K562 (cell line): ENCODE measurements at regions not wholly inside any gene's neighbourhood (a gene's known extent, or its start where the extent isn't known, plus 50 kb on each side); places are given as distances from the start of the nearest gene placed in this dataset.

Source experiments
- ATAC-seq: fragments of 200-7000 bp; cut with Tn5 transposase; 3 replicates; pipeline ENCODE4 v1.9.1; 2020; ENCODE audit warnings: moderate library complexity
- BruUV-seq: library from RNA; stranded (reverse); fragments of 400-500 nt; replicated peaks from 2 replicates; lab custom pipeline; 2021; lab: Mats Ljungman, UMichigan
- CTCF ChIA-PET: fragments of 300-600 bp; formaldehyde crosslinking; extraction: SDS; loops from one replicate; lab custom pipeline; 2021; ENCODE audit warnings: low intra/inter-chr PET ratio; lab: Yijun Ruan, JAX
- POLR2A ChIA-PET: fragments of 300-600, 350-650 bp; sonication (Branson Sonifier 250); formaldehyde crosslinking; extraction: SDS; loops from one replicate; lab custom pipeline; 2021; ENCODE audit warnings: antibody characterized with exemption, inconsistent platforms; lab: Yijun Ruan, JAX
- DNase-seq, 4 experiments: peaks; one replicate each; pipeline versions ENCODE4 v3.0.0 to v3.0.0-alpha.2; 2011 to 2018; ENCODE audit warnings: low spot score in 3 of 4, mixed read lengths in 3 of 4; ENCODE audit errors: extremely low read depth in 1 of 4
- FAIRE-seq: peaks from 2 replicates; lab custom pipeline; 2011; peaks lifted over from hg19 to GRCh38; lab: Jason Lieb, UNC
- H2AFZ ChIP-seq: 2 replicates; pipeline ENCODE4 v1.6.0; 2011; ENCODE audit warnings: low read depth, low read length, control low read depth, inconsistent platforms
- H3K27ac ChIP-seq: fragments of 200-600 bp; 3 replicates; pipeline ENCODE4 v1.8.0; 2011; ENCODE audit warnings: low read depth, mild to moderate bottlenecking, control low read depth, inconsistent platforms, low read length, moderate library complexity, mixed read lengths; ENCODE audit errors: extremely low read depth
- H3K27me3 ChIP-seq, 2 experiments: fragments of 300-600 bp in 1 of 2; 2 replicates in 1 of 2; 3 replicates in 1 of 2; pipeline versions ENCODE4 v1.6.0 to v1.8.0; 2011; ENCODE audit warnings: inconsistent platforms in 2 of 2, low read length in 2 of 2, mild to moderate bottlenecking in 1 of 2, mixed read lengths in 1 of 2, moderate library complexity in 1 of 2; ENCODE audit not compliant: control insufficient read depth in 2 of 2, insufficient read depth in 2 of 2
- H3K36me3 ChIP-seq: fragments of 300-600 bp; 3 replicates; pipeline ENCODE4 v1.8.0; 2011; ENCODE audit warnings: mild to moderate bottlenecking, low read length, inconsistent platforms; ENCODE audit not compliant: control insufficient read depth, insufficient read depth
- H3K4me1 ChIP-seq, 2 experiments: fragments of 200-600 bp in 1 of 2; replicated peaks in 1 of 2; 2 replicates in 1 of 2; 3 replicates in 1 of 2; pipeline versions ENCODE4 v1.5.1 to v1.8.0; 2011; ENCODE audit warnings: inconsistent platforms in 2 of 2, low read length in 2 of 2, mild to moderate bottlenecking in 1 of 2, mixed read lengths in 1 of 2, moderate library complexity in 1 of 2; ENCODE audit not compliant: control insufficient read depth in 2 of 2, insufficient read depth in 2 of 2
- H3K4me2 ChIP-seq: 2 replicates; pipeline ENCODE4 v1.6.1; 2011; ENCODE audit warnings: low read length, control low read depth, inconsistent platforms, mixed read lengths; ENCODE audit not compliant: insufficient read depth
- H3K4me3 ChIP-seq: fragments of 200-600 bp; sonication (generic), shearing (Covaris generic); 2 replicates; pipeline ENCODE4 v1.5.1; 2016; ENCODE audit warnings: control low read depth, inconsistent platforms
- H3K79me2 ChIP-seq: fragments of 200-600 bp; 3 replicates; pipeline ENCODE4 v1.8.0; 2011; ENCODE audit warnings: low read length, inconsistent platforms; ENCODE audit not compliant: control insufficient read depth, insufficient read depth
- H3K9ac ChIP-seq, 2 experiments: 2 replicates each; pipeline versions ENCODE4 v1.6.0 to v1.6.1; 2011; ENCODE audit warnings: low read depth in 2 of 2, low read length in 2 of 2, control low read depth in 1 of 2, inconsistent platforms in 1 of 2, mild to moderate bottlenecking in 1 of 2, mixed read lengths in 1 of 2; ENCODE audit not compliant: insufficient read depth in 1 of 2
- H3K9me1 ChIP-seq: one replicate; pipeline ENCODE4 v1.6.0; 2011; ENCODE audit warnings: inconsistent platforms, mild to moderate bottlenecking, low read length, moderate library complexity; ENCODE audit not compliant: control insufficient read depth, insufficient read depth
- H3K9me3 ChIP-seq: replicated peaks from 2 replicates; pipeline ENCODE4 v1.5.1; 2011; ENCODE audit warnings: low read depth, low read length, inconsistent platforms; ENCODE audit not compliant: control insufficient read depth, insufficient read depth
- H4K20me1 ChIP-seq: replicated peaks from 2 replicates; pipeline ENCODE4 v1.6.1; 2011; ENCODE audit warnings: low read length, inconsistent platforms, mixed read lengths; ENCODE audit not compliant: control insufficient read depth, insufficient read depth
- ARID3A ChIP-seq: IDR thresholded peaks from 2 replicates; pipeline ENCODE4 v1.6.1; 2012; ENCODE audit warnings: low read depth, low read length, improper control_type of control experiment, borderline replicate concordance
- CREM ChIP-seq: IDR thresholded peaks from 2 replicates; pipeline ENCODE4 v1.6.1; 2014; ENCODE audit warnings: antibody characterized with exemption, low read depth
- DPF2 ChIP-seq: fragments of 450-650 bp; IDR thresholded peaks from 2 replicates; pipeline ENCODE4 v1.6.1; 2016
- HDAC2 ChIP-seq: fragments of 450-650 bp; IDR thresholded peaks from 2 replicates; pipeline ENCODE4 v1.6.1; 2016; ENCODE audit warnings: mild to moderate bottlenecking
- LCOR ChIP-seq: sonication (generic); formaldehyde crosslinking; IDR thresholded peaks from 2 replicates; pipeline ENCODE4 v1.8.0; 2022; ENCODE audit warnings: mild to moderate bottlenecking, missing genetic modification reagents
- MBD2 ChIP-seq: sonication (generic); IDR thresholded peaks from 2 replicates; pipeline ENCODE4 v1.6.1; 2016; ENCODE audit warnings: low read depth, borderline replicate concordance
- NKRF ChIP-seq: fragments of 450-650 bp; IDR thresholded peaks from 2 replicates; pipeline ENCODE4 v1.6.1; 2016; ENCODE audit warnings: borderline replicate concordance
- NR2C2 ChIP-seq, 2 experiments: fragments of 200-800 bp in 1 of 2; sonication (Bioruptor generic) in 1 of 2; sonication (generic) in 1 of 2; formaldehyde crosslinking in 1 of 2; IDR thresholded peaks; 2 replicates each; pipeline versions ENCODE4 v1.6.1 to v1.8.0; 2016 to 2022; ENCODE audit warnings: mild to moderate bottlenecking in 1 of 2, missing compliant biosample characterization in 1 of 2, missing genetic modification characterization in 1 of 2, missing genetic modification reagents in 1 of 2
- SRSF9 ChIP-seq: fragments of 200-400 bp; formaldehyde crosslinking; IDR thresholded peaks from 2 replicates; pipeline ENCODE4 v1.6.1; 2017; ENCODE audit warnings: low read depth, low read length, borderline replicate concordance
- TEAD4 ChIP-seq, 2 experiments: sonication (generic) in 1 of 2; formaldehyde crosslinking in 1 of 2; IDR thresholded peaks; 2 replicates each; pipeline versions ENCODE4 v1.6.1 to v1.8.0; 2012 to 2022; ENCODE audit warnings: borderline replicate concordance in 1 of 2, inconsistent platforms in 1 of 2, low read length in 1 of 2, mild to moderate bottlenecking in 1 of 2, missing genetic modification reagents in 1 of 2
- TFE3 ChIP-seq: fragments of 450-650 bp; formaldehyde crosslinking; IDR thresholded peaks from 2 replicates; pipeline ENCODE4 v1.4.0; 2020; ENCODE audit warnings: mild to moderate bottlenecking, mixed read lengths
- ZNF655 ChIP-seq: fragments of 250-450 bp; sonication (Bioruptor Pico); IDR thresholded peaks from 2 replicates; pipeline ENCODE4 v1.5.0; 2021
- WGBS: fragments of 100-300 bp; shearing (Covaris generic); methylation state at CpG from one replicate; pipeline ENCODE4 v1.1.6; 2016; ENCODE audit warnings: low coverage, mixed read lengths; ENCODE audit not compliant: insufficient coverage; ENCODE audit errors: missing lambda C conversion rate; 5-methylcytosine and 5-hydroxymethylcytosine counted together
- in situ Hi-C: fragments of 300-500 bp; cut with MboI; formaldehyde crosslinking; loops from 4 replicates; pipeline ENCODE4 v1.15.0; 2018; ENCODE audit warnings: inconsistent platforms, mixed read lengths
- intact Hi-C: fragments of 100-400 bp; cut with micrococcal nuclease; formaldehyde crosslinking; loops from 2 replicates; pipeline ENCODE4 v1.14.2; 2022

- TF ChIP-seq HDAC2 (peak; percentile 12; the same call in 1 of the 2 replicates), TEAD4 (IDR thresholded peaks at IDR 0.05; ENCODE audit: low read length) (peak; percentile 86), TEAD4 (CRISPR knock-in tag; IDR thresholded peaks at IDR 0.05; ENCODE audit: borderline replicate concordance) (no peak), NKRF (no peak), MBD2 (0 out of 2 replicates have a peak, but pooled peaks have one; percentile 24), LCOR (CRISPR knock-in tag) (no peak), NR2C2 (CRISPR knock-in tag; IDR thresholded peaks at IDR 0.05) (no peak), NR2C2 (tag; IDR thresholded peaks at IDR 0.05) (0 out of 2 replicates have a peak, but pooled peaks have one; percentile 17), SRSF9 (no peak)
These were observed 373.6 kb upstream of the RASGEF1B start (continued) for GRCh38 chr4:81845273-81845672.

GRCh38 chr4:81844717-81845116, 373.0 kb upstream of the RASGEF1B start:
- H3K9ac ChIP-seq: no peak overlapping the region
- ATAC-seq (peak; percentile 99), FAIRE-seq (peak; percentile 89), DNase-seq (peak; percentile 56 to 82 (median 68))
- H3K27me3 ChIP-seq: peaks cover 0 to 8% of the 10 kb centered on the region in 2 experiments; a peak in 2 of 5 replicates
- 0 out of 2 replicates have a peak overlapping the region, but pooled peaks have one; percentile 11 for H2AFZ ChIP-seq
- peaks cover 0 to 11% of the 10 kb centered on the region in 2 experiments; a peak in 2 of 5 replicates for H3K4me1 ChIP-seq
- BruUV-seq: no TSS peak
- intact Hi-C loops (loop anchor here (1.0 kb wide), 4 partner anchors 129 to 438 kb away; no protein-coding TSS in a partner anchor), in situ Hi-C loops (loop anchor here (5.0 kb wide), 1 partner anchor 377 kb away; no protein-coding TSS in a partner anchor)
- no peak overlapping the region for H3K27ac ChIP-seq
- WGBS: 0% methylated on average over 3 of the region's 3 CpGs
- H3K9me1 ChIP-seq: no peaks in the 10 kb centered on the region
- ChIA-PET POLR2A (interaction anchor here (0.6 kb wide), 1 partner anchor 236 kb away, joined by 3 read pairs; no protein-coding TSS in a partner anchor), CTCF (interaction anchor here (1.0 to 2.2 kb wide), 3 partner anchors 130 to 439 kb away, joined by 4 to 31 read pairs (median 24); no protein-coding TSS in a partner anchor)
- no peaks in the 10 kb centered on the region for H3K79me2 ChIP-seq
- H3K9me3 ChIP-seq: no peaks in the 10 kb centered on the region
- no peak overlapping the region for H3K4me2 ChIP-seq
- H3K4me3 ChIP-seq: no peak overlapping the region
- no peaks in the 10 kb centered on the region for H3K36me3 ChIP-seq
- no peaks in the 10 kb centered on the region for H4K20me1 ChIP-seq
- TF ChIP-seq DPF2 (peak; percentile 49; the same call in 1 of the 2 replicates), CREM (no peak), TFE3 (CRISPR knock-in tag) (no peak), ARID3A (peak; percentile 76), ZNF655 (CRISPR knock-in tag) (no peak)
